ENCODE measurements at regions not wholly inside any gene's neighbourhood (a gene's known extent, or its start where the extent isn't known, plus 50 kb on each side); places are given as distances from the start of the nearest gene placed in this dataset.

DNA sequence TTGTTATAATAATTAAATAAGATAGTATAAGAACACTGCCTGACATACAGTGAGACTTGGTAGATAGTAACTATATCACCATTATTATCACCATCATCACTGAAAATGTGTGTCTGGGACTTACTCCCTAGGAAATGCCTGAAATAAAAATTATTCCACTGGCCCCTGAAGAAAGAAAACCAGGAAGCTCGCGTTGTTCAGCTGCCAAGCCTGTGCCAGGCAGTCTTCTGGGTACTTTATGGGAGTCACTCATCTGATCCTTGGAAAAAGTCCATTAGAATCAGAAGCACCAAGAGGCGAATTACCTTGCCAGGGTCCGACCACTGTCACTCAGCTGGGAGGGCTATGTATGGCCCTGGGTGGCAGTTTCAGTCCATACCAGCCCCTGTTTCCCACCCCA, 220.3 kb upstream of the TPM1 start:
- WGBS, 5 donors: 30 to 70% (median 53%) methylated on average over 4 of the region's 4 CpGs
- peaks cover 0 to 16% (median 12%) of the 10 kb centered on the region in 4 donors for H3K36me3 ChIP-seq
- no peak overlapping the region for H3K4me3 ChIP-seq
- intact Hi-C loops (cut with DNase I; ENCODE audit: low total_unique reads): no loop called here
- peak in 1 of 2 donors; percentile 32 for DNase-seq
- H3K9me3 ChIP-seq: no peaks in the 10 kb centered on the region
- TF ChIP-seq EP300 (IDR thresholded peaks at IDR 0.05) (no peak), POLR2A (IDR thresholded peaks at IDR 0.05) (no peak), POLR2AphosphoS5 (IDR thresholded peaks at IDR 0.05) (no peak)
- TF ChIP-seq, protein P1, sequence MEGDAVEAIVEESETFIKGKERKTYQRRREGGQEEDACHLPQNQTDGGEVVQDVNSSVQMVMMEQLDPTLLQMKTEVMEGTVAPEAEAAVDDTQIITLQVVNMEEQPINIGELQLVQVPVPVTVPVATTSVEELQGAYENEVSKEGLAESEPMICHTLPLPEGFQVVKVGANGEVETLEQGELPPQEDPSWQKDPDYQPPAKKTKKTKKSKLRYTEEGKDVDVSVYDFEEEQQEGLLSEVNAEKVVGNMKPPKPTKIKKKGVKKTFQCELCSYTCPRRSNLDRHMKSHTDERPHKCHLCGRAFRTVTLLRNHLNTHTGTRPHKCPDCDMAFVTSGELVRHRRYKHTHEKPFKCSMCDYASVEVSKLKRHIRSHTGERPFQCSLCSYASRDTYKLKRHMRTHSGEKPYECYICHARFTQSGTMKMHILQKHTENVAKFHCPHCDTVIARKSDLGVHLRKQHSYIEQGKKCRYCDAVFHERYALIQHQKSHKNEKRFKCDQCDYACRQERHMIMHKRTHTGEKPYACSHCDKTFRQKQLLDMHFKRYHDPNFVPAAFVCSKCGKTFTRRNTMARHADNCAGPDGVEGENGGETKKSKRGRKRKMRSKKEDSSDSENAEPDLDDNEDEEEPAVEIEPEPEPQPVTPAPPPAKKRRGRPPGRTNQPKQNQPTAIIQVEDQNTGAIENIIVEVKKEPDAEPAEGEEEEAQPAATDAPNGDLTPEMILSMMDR (IDR thresholded peaks at IDR 0.05): no peak
- peaks cover 0 to 28% (median 13%) of the 10 kb centered on the region in 4 donors for H3K4me1 ChIP-seq
- peak overlapping the region; percentile 61 to 88 (median 79) for H3K27ac ChIP-seq
- no peaks in the 10 kb centered on the region for H3K27me3 ChIP-seq

- Histone ChIP-seq H3K36me3 (peaks cover 0 to 16% (median 12%) of the 10 kb centered on the region in 4 donors), H3K9me3 (no peaks in the 10 kb centered on the region), H3K4me1 (peaks cover 0 to 37% (median 16%) of the 10 kb centered on the region in 4 donors), H3K27me3 (no peaks in the 10 kb centered on the region), H3K27ac (peak overlapping the region in 2 of 5 donors; percentile 37 to 88), H3K4me3 (no peak overlapping the region)
- 93 to 98% (median 95%) methylated on average over 8 of the region's 8 CpGs for WGBS, 5 donors
- TF ChIP-seq EP300 (IDR thresholded peaks at IDR 0.05) (no peak), POLR2AphosphoS5 (IDR thresholded peaks at IDR 0.05) (no peak), POLR2A (IDR thresholded peaks at IDR 0.05) (no peak)
- TF ChIP-seq, protein P1 (IDR thresholded peaks at IDR 0.05): no peak
- intact Hi-C loops (cut with DNase I; ENCODE audit: low total_unique reads): no loop called here
- DNase-seq: no peak
Observed at GRCh38 chr15:62823561-62823960, 219.0 kb upstream of the TPM1 start.

GRCh38 chr15:62824111-62825015, 218.2 kb upstream of the TPM1 start:
- intact Hi-C loops (cut with DNase I; ENCODE audit: low total_unique reads): no loop called here
- H3K9me3 ChIP-seq: no peaks in the 10 kb centered on the region
- H3K27me3 ChIP-seq: no peaks in the 10 kb centered on the region
- no peak overlapping the region for H3K4me3 ChIP-seq
- TF ChIP-seq POLR2AphosphoS5 (IDR thresholded peaks at IDR 0.05) (no peak), POLR2A (IDR thresholded peaks at IDR 0.05) (no peak), EP300 (IDR thresholded peaks at IDR 0.05) (no peak)
- TF ChIP-seq, protein P1 (IDR thresholded peaks at IDR 0.05): no peak
- peaks cover 0 to 39% (median 17%) of the 10 kb centered on the region in 4 donors for H3K4me1 ChIP-seq
- WGBS, 5 donors: 39 to 48% (median 44%) methylated on average over 2 of the region's 2 CpGs
- DNase-seq: no peak
- H3K27ac ChIP-seq: peak overlapping the region in 2 of 5 donors; percentile 37 to 43
- peaks cover 0 to 16% (median 10%) of the 10 kb centered on the region in 4 donors for H3K36me3 ChIP-seq

- Histone ChIP-seq H3K27me3 (no peaks in the 10 kb centered on the region), H3K27ac (peak overlapping the region in 1 of 5 donors; percentile 43), H3K4me1 (peaks cover 0 to 36% (median 17%) of the 10 kb centered on the region in 4 donors), H3K9me3 (no peaks in the 10 kb centered on the region), H3K36me3 (peaks cover 0 to 7% (median 2%) of the 10 kb centered on the region in 4 donors), H3K4me3 (no peak overlapping the region)
- intact Hi-C loops (cut with DNase I; ENCODE audit: low total_unique reads): no loop called here
- 84 to 94% (median 91%) methylated on average over 4 of the region's 4 CpGs for WGBS, 5 donors
- no peak for DNase-seq
- TF ChIP-seq EP300 (IDR thresholded peaks at IDR 0.05) (no peak), POLR2AphosphoS5 (IDR thresholded peaks at IDR 0.05) (no peak), POLR2A (IDR thresholded peaks at IDR 0.05) (no peak)
- TF ChIP-seq, protein P1 (IDR thresholded peaks at IDR 0.05): no peak
Observed at GRCh38 chr15:62825191-62825590, 217.4 kb upstream of the TPM1 start.
